Neural cell (in vitro differentiated cells): ENCODE measurements at regions not wholly inside any gene's neighbourhood (a gene's known extent, or its start where the extent isn't known, plus 50 kb on each side); places are given as distances from the start of the nearest gene placed in this dataset.

Experiments used
- H2AFZ ChIP-seq: fragments of 200-600, 300-800 bp; sonication (generic), shearing (Covaris generic); 2 replicates; pipeline ENCODE4 v1.6.0; 2014; ENCODE audit warnings: low read depth, mild to moderate bottlenecking, antibody characterized with exemption, low read length, moderate library complexity
- H3F3A ChIP-seq: fragments of 200-600 bp; shearing (Covaris generic); 2 replicates; pipeline ENCODE4 v1.6.1; 2016; ENCODE audit warnings: mild to moderate bottlenecking, moderate library complexity, mixed read lengths, antibody characterized with exemption, low read length; ENCODE audit not compliant: insufficient read depth, poor library complexity, severe bottlenecking
- H3K27ac ChIP-seq: fragments of 200-600, 300-800 bp; sonication (generic), shearing (Covaris generic); 2 replicates; pipeline ENCODE4 v1.5.1; 2014; ENCODE audit warnings: mild to moderate bottlenecking, low read length, moderate library complexity
- H3K27me3 ChIP-seq: fragments of 300-800, 200-600 bp; sonication (generic), shearing (Covaris generic); 2 replicates; pipeline ENCODE4 v1.6.0; 2014; ENCODE audit warnings: mild to moderate bottlenecking, low read depth, low read length, moderate library complexity; ENCODE audit not compliant: insufficient read depth
- H3K36me3 ChIP-seq: fragments of 300-800, 200-600 bp; sonication (generic), shearing (Covaris generic); 2 replicates; pipeline ENCODE4 v1.5.1; 2014; ENCODE audit warnings: mild to moderate bottlenecking, antibody characterized with exemption, low read length, moderate library complexity; ENCODE audit not compliant: insufficient read depth
- H3K4me2 ChIP-seq: fragments of 300-800, 200-600 bp; sonication (generic), shearing (Covaris generic); 2 replicates; pipeline ENCODE4 v1.6.0; 2014; ENCODE audit warnings: mild to moderate bottlenecking, low read length
- H3K4me3 ChIP-seq: fragments of 300-800, 200-600 bp; sonication (generic), shearing (Covaris generic); 2 replicates; pipeline ENCODE4 v1.5.1; 2014; ENCODE audit warnings: mild to moderate bottlenecking, low read length, moderate library complexity
- H3K79me2 ChIP-seq: fragments of 200-600 bp; shearing (Covaris generic); replicated peaks from 2 replicates; pipeline ENCODE4 v1.6.0; 2014; ENCODE audit warnings: mild to moderate bottlenecking, low read length, moderate library complexity; ENCODE audit not compliant: insufficient read depth
- H3K9ac ChIP-seq: fragments of 300-800, 200-600 bp; sonication (generic), shearing (Covaris generic); 2 replicates; pipeline ENCODE4 v1.6.1; 2016; ENCODE audit warnings: mild to moderate bottlenecking, low read length, mixed read lengths
- H3K9me2 ChIP-seq: fragments of 200-600 bp; shearing (Covaris generic); 2 replicates; pipeline ENCODE4 v1.6.1; 2016; ENCODE audit warnings: mild to moderate bottlenecking, low read length, mixed read lengths; ENCODE audit not compliant: insufficient read depth
- H3K9me3 ChIP-seq: fragments of 200-600, 300-800 bp; sonication (generic), shearing (Covaris generic); 2 replicates; pipeline ENCODE4 v1.6.1; 2016; ENCODE audit warnings: mild to moderate bottlenecking, mixed run types, low read length, moderate library complexity, mixed read lengths
- H4K20me1 ChIP-seq: fragments of 200-600 bp; shearing (Covaris generic); 2 replicates; pipeline ENCODE4 v1.6.1; 2016; ENCODE audit warnings: mild to moderate bottlenecking, mixed run types; ENCODE audit not compliant: insufficient read depth
- CTCF ChIP-seq: fragments of 450-650 bp; IDR thresholded peaks from 2 replicates; pipeline ENCODE4 v1.5.1; 2014; ENCODE audit warnings: antibody characterized with exemption, mild to moderate bottlenecking, moderate library complexity; ENCODE audit not compliant: poor library complexity, severe bottlenecking
- EP300 ChIP-seq: fragments of 450-650 bp; conservative IDR thresholded peaks from 2 replicates; pipeline ENCODE4 v1.6.1; 2014; ENCODE audit warnings: antibody characterized with exemption, mild to moderate bottlenecking, moderate library complexity; ENCODE audit not compliant: poor library complexity, severe bottlenecking
- EZH2 ChIP-seq: fragments of 200-600, 300-800 bp; shearing (Covaris generic), sonication (generic); IDR thresholded peaks from 2 replicates; pipeline ENCODE4 v1.6.1; 2014; ENCODE audit warnings: antibody characterized with exemption, low read length, borderline replicate concordance, mild to moderate bottlenecking; ENCODE audit not compliant: insufficient read depth, poor library complexity, severe bottlenecking
- MXI1 ChIP-seq: fragments of 450-650 bp; conservative IDR thresholded peaks from 2 replicates; pipeline ENCODE4 v1.6.1; 2014; ENCODE audit warnings: antibody characterized with exemption, mild to moderate bottlenecking; ENCODE audit not compliant: poor library complexity, severe bottlenecking
- POLR2AphosphoS5 ChIP-seq: IDR thresholded peaks from 2 replicates; pipeline ENCODE4 v1.6.1; 2012
- RAD21 ChIP-seq: fragments of 450-650 bp; conservative IDR thresholded peaks from 2 replicates; pipeline ENCODE4 v1.6.1; 2014; ENCODE audit warnings: antibody characterized with exemption, mild to moderate bottlenecking, moderate library complexity
- REST ChIP-seq: IDR thresholded peaks from 2 replicates; pipeline ENCODE4 v1.6.1; 2012; ENCODE audit warnings: borderline replicate concordance
- SMC3 ChIP-seq: fragments of 450-650 bp; conservative IDR thresholded peaks from 2 replicates; pipeline ENCODE4 v1.6.1; 2014; ENCODE audit warnings: antibody characterized with exemption, mild to moderate bottlenecking, moderate library complexity; ENCODE audit not compliant: poor library complexity
- TAF1 ChIP-seq: IDR thresholded peaks from 2 replicates; pipeline ENCODE4 v1.6.1; 2012; ENCODE audit warnings: low read depth

- TF ChIP-seq CTCF (no peak), POLR2AphosphoS5 (no peak), EP300 (no peak), MXI1 (no peak)
- no peaks in the 10 kb centered on the region for H3K9me2 ChIP-seq
Measured at GRCh38 chr13:80035096-80035495, 305.8 kb downstream of the SPRY2 start.

GRCh38 chr13:80033951-80034350, 307.0 kb downstream of the SPRY2 start:
- Histone ChIP-seq H4K20me1 (no peaks in the 10 kb centered on the region), H3K27me3 (no peaks in the 10 kb centered on the region), H3K36me3 (no peaks in the 10 kb centered on the region), H2AFZ (no peak overlapping the region), H3K4me3 (no peak overlapping the region), H3K79me2 (no peaks in the 10 kb centered on the region), H3F3A (no peaks in the 10 kb centered on the region), H3K9me3 (no peaks in the 10 kb centered on the region), H3K27ac (no peak overlapping the region), H3K9ac (no peak overlapping the region), H3K9me2 (no peaks in the 10 kb centered on the region), H3K4me2 (no peak overlapping the region)
- TF ChIP-seq REST (no peak), EZH2 (no peak), RAD21 (no peak), SMC3 (no peak), MXI1 (no peak), CTCF (no peak), TAF1 (no peak)

More at GRCh38 chr13:80035096-80035495, 305.8 kb downstream of the SPRY2 start:
- H3F3A ChIP-seq = no peaks in the 10 kb centered on the region
- no peaks in the 10 kb centered on the region for H3K27me3 ChIP-seq
- no peak overlapping the region for H3K4me2 ChIP-seq
- no peak overlapping the region for H3K9ac ChIP-seq
- no peak overlapping the region for H3K4me3 ChIP-seq
- no peaks in the 10 kb centered on the region for H3K9me3 ChIP-seq
- no peak overlapping the region for H3K27ac ChIP-seq
- H4K20me1 ChIP-seq = no peaks in the 10 kb centered on the region
- H2AFZ ChIP-seq = no peak overlapping the region
- no peaks in the 10 kb centered on the region for H3K79me2 ChIP-seq
- H3K36me3 ChIP-seq = no peaks in the 10 kb centered on the region
